Stromal cell of bone marrow (primary cell): ENCODE measurements at regions not wholly inside any gene's neighbourhood (a gene's known extent, or its start where the extent isn't known, plus 50 kb on each side); places are given as distances from the start of the nearest gene placed in this dataset.

Source experiments
- DNase-seq: peaks from one replicate; pipeline ENCODE4 v3.0.0-alpha.2; 2012; ENCODE audit warnings: low read depth

GRCh38 chr3:177431525-177432176, 234.4 kb upstream of the TBL1XR1 start:
- DNase-seq: no peak

GRCh38 chr3:177435301-177435700, 238.0 kb upstream of the TBL1XR1 start:
- no peak for DNase-seq

GRCh38 chr3:177437513-177438337, 240.4 kb upstream of the TBL1XR1 start:
- DNase-seq: no peak

- DNase-seq: no peak
Measured at GRCh38 chr3:177438596-177439220, 241.4 kb upstream of the TBL1XR1 start.

- no peak for DNase-seq
Measured at GRCh38 chr3:177439694-177440269, 242.5 kb upstream of the TBL1XR1 start.

GRCh38 chr3:177440456-177441104, 243.3 kb upstream of the TBL1XR1 start:
- no peak for DNase-seq

- no peak for DNase-seq
Measured at GRCh38 chr3:177441276-177441812, 244.1 kb upstream of the TBL1XR1 start.

- DNase-seq: no peak
Measured at GRCh38 chr3:177441813-177442646, 244.7 kb upstream of the TBL1XR1 start.

- DNase-seq: no peak
Measured at GRCh38 chr3:177443469-177443868, 246.2 kb upstream of the TBL1XR1 start.

GRCh38 chr3:177444696-177445095, 247.4 kb upstream of the TBL1XR1 start:
- no peak for DNase-seq

GRCh38 chr3:177445549-177445948, 248.3 kb upstream of the TBL1XR1 start:
- no peak for DNase-seq

- DNase-seq: no peak
Measured at GRCh38 chr3:177446165-177446601, 248.9 kb upstream of the TBL1XR1 start.

GRCh38 chr3:177447938-177448337, 250.7 kb upstream of the TBL1XR1 start:
- no peak for DNase-seq

GRCh38 chr3:177448987-177449359, 251.7 kb upstream of the TBL1XR1 start:
- DNase-seq: no peak

- no peak for DNase-seq
Measured at GRCh38 chr3:177449360-177450006, 252.2 kb upstream of the TBL1XR1 start.

GRCh38 chr3:177451301-177451750, 254.0 kb upstream of the TBL1XR1 start:
- no peak for DNase-seq

GRCh38 chr3:177451864-177452830, 254.9 kb upstream of the TBL1XR1 start:
- DNase-seq: peak; percentile 81

- no peak for DNase-seq
Measured at GRCh38 chr3:177452831-177453450, 255.7 kb upstream of the TBL1XR1 start.

GRCh38 chr3:177453451-177453844, 256.2 kb upstream of the TBL1XR1 start:
- no peak for DNase-seq
